ENCODE measurements at regions not wholly inside any gene's neighbourhood (a gene's known extent, or its start where the extent isn't known, plus 50 kb on each side); places are given as distances from the start of the nearest gene placed in this dataset.
A peak's percentile ranks its signal among the peaks of the same experiment; 100 is the strongest.

DNA sequence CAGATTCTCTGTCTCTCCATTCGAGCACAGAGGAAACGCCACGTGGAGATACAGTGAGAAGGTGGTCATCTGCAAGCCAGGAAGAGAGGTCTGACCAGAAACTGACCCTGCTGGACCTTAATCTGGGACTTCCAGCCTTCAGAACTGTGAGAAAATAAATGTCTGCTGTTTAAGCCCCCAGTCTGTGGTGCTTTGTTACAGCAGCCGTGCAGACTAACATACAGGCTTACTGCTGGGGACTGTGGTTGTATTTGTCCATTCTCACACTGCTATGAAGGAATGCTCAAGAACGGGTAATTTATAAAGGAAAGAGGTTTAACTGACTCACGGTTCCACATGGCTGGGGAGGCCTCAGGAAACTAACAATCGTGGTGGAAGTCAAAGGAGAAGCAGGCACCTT lies 432.7 kb downstream of the IRS1 start:
- no peak for DNase-seq

DNA sequence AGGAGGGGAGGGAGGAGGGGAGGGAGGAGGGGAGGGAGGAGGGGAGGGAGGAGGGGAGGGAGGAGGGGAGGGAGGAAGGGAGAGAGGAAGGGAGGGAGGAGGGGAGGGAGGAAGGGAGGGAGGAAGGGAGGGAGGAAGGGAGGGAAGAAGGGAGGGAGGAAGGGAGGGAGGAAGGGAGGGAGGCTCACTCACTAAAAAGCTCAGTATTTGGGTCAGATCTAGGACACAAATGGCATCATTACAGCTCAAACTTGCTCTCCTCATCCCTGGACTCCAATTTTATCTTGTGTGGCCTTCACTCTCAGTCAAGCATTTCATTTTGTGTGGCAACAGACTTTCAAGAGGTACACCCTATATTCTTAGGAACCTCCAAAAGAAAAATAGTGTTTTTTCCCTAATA lies 435.4 kb downstream of the IRS1 start:
- DNase-seq, result no peak

DNA sequence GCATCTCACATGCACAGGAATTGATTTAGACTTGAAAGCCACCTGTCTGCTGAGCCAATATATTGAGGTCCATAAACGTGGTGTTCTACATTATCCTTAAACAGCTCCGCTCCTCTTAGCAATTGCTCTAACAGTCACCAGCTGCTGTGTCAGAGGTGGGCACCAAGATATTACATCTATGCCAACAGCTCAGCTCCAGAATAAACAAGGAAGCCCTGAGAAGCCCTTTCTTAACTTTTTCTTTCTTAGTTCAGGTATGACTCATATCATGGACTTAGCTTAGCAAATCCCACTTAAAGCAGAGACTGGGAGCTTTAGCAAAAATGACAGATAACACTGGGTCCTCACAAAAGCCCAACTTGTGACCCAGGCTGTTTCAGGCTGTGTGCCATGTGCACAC lies 436.6 kb downstream of the IRS1 start:
- no peak for DNase-seq

DNA sequence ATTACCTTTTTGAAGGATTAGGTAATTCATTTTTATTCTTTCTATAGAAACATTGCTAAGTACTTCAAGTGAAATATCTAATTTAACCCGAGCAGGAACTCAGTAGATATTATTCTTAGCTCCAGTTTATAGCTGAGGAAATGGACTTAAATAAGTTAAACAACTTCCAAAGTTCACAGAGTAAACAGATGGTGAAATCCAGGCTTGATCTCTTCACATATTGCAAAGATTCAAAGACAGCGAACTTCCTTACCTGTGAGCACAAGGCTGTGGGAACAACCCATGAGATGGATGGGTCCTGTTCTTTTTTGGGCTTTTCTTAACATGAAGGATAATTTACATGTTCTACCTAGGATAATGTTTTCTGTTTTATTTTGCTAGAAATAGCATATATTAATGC lies 439.0 kb downstream of the IRS1 start:
- DNase-seq, result no peak

DNA sequence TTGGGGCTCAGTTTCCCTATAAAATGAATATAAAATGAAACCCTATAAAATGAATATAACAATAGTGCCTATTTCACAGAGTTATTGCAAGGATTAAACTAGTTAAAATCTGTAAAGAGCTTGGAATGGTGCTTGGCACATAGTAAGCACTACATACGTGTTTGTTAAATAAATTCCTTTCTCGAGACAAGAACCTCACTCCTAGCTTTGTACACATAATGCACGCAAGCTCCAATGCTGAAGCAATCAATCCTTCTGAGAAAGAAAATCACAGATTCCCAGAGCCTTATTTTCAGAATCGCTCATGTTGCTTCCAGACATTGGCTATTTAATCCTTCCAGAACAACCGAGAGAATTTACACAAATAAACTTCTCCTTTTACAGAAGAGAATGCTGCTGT lies 440.9 kb downstream of the IRS1 start:
- no peak for DNase-seq

DNA sequence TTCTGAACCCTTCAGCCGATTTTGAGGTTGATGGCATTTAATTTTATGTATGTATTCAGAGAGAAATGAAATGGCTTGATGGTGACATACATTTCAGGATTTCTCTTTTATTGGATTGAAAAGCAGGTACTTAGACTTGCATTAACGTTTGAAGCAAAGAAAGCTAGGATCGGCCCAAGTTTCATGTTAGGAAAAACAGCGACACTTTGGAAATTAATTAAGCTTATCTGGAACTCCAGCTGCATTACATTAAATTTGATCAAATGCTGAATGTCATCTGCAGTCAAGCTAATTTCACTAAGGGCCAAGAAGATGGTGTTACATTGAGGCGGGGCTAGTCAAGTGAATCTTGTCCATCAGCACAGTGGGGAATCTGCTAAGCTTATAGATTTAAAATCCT lies 441.8 kb downstream of the IRS1 start:
- DNase-seq, result no peak

DNA sequence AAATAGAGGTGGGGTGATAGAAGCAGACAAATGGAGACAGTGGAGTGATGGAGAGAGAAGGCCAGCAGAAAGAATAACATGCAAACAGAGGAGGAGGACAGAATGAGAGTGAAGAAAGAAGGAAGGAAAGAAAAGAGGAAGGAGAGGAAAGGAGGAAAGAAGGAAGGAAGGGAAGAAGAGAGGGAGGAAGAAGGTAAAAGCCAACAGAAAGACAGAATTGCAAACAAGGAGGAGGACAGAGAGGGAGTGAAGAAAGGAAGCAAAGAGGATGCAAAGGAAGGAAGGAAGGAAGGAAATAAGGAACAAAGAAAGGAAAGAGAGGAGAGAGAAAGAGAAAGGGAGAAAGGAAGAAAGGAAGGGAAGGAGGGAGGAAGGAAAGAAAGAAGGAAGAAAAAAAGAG lies 444.0 kb downstream of the IRS1 start:
- no peak for DNase-seq

DNA sequence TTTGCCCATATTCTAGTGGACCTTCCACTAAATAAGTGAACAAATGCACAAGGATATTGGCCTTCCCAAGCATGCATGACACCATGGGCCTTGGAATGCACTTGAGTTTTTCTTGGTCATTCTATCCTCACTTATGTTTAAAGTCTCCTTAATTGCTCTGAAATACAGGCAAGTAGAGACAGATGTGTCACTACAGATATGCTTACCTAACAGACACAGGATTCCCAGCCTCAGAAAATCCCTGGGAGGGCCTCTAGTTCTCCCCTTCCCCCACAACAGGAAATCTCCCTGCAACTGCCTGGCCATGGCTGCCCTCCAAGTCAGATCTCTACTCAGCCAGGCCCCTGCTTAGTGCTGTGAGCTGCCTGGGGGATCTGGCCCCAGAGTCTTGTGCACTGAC lies 445.2 kb downstream of the IRS1 start:
- DNase-seq, result no peak

DNA sequence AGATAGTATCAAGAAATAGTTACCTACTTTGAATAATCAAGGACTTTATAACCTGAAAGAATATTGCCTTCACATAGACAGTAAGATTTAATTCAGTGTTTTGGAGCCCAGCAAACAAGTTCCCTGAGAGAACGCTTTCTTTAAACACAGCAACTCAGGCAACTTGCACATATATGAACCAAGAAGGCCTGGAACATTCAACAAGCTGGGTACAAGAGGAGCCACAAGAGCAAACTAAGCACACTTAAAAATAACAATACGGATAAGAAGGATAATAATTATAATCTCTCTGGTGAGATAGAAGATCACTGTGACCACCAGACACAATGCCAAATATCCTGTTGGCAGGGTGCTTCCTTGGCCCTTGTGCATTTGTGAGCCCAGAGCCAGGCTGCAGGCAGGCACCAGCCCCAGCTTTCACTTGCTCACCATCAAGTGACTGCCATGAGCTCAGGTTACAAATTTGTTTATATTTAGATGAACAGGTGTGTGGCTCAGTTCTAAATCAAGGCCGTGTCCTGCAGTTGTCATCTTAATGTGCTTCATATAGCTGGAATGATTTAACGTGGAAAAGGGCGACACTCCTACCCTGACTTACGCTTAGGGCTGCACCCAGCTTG lies 446.6 kb downstream of the IRS1 start:
- DNase-seq, result peak; percentile 22

DNA sequence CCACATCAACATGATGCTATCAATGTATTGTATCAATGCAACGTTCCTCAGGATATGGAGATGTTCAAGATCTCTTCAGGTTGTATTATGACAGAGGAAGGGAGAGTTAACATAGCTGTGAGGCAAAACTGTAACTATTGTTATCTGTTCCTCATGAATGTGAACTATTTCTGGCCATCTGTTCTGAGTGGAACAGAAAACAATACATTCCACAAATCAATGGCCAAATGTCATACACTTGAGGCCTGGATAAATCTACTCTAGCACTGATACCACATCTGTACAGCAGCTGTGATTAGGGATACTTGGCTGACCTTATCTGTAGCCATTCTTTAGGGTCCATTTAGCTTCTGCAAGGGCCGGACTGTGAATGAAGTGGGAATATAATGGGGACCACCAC lies 447.9 kb downstream of the IRS1 start:
- DNase-seq, result no peak

DNA sequence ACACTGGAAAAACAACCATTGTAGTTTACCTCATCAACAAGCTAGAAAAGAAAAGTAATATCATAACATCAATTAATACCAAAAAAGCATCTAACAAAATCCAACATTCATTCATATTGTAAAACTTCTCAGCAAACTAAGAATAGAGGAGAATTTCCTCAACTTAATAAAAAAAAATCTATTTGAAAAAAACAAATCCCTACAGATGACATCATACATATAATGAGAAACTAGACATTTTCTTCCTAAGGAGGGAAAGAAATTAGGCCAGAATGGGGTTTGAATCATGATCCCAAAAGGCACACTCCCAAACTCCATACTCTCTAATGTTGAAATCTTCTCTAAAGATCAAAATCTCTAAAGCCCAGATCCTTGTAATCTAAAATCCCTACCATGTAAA lies 460.0 kb downstream of the IRS1 start:
- no peak for DNase-seq

DNA sequence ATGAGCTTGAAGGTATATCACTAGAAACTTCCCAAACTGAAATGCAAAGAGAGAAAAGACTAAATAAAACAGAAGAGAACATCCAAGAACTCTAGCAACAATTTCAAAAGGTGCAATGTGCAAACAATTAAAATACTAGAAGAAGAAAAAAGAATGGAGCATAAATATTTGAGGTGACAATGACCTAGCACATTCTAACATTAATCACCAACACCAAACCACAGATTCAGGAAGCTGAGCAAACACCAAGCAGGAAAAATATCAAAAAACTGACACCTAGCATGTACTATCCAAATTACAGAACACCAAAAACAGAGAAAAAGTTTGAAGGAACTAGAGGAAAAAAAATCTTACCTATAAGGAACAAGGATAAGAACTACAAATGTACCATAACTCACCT lies 460.8 kb downstream of the IRS1 start:
- DNase-seq, result no peak

DNA sequence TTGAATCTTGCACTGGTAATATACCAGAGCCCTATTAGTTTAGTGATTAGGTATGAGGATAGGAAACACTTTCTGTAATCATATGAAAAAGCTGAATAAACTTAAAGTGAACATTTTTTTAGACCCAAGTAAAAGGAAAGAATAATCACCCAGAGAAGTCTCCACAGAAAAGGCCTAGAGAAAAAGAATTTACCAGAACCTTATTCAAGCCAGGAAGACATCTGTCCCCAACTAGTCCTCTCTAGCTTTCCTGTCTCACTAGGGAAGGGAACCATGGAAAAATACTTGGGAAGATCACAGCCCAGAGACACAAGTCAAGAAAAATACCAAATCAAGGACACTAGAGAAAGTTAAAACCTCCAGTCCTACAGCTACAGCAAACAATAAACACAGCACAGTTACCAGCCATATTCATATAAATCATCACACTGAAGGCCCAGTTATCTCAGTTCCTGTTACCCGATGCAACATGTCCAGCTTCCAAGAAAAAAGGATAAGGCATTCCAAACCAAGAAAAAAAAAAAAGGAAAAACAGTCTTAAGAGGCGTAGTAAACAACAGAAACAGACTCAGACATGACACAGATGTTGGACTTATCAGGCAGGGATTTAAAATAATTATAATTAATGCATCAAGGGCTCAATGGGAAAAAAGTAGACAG lies 461.5 kb downstream of the IRS1 start:
- DNase-seq, result no peak

DNA sequence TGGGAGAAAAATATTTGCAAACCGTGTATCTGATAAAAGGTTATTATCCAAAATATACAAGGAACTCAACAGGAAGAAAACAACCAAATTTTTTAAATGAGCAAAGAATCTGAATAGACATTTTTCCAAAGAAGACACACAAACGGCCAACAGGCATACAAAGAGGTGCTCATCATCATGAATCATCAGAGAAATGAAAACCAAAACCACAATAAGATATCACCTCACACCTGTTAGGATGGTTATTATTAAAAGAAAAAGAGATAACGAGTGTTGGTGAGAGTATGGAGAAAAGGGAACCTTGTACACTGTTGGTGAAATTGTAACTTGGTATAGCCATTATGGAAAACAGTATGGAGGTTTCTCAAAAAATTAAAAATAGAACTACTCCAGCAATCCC lies 463.3 kb downstream of the IRS1 start:
- DNase-seq, result no peak

DNA sequence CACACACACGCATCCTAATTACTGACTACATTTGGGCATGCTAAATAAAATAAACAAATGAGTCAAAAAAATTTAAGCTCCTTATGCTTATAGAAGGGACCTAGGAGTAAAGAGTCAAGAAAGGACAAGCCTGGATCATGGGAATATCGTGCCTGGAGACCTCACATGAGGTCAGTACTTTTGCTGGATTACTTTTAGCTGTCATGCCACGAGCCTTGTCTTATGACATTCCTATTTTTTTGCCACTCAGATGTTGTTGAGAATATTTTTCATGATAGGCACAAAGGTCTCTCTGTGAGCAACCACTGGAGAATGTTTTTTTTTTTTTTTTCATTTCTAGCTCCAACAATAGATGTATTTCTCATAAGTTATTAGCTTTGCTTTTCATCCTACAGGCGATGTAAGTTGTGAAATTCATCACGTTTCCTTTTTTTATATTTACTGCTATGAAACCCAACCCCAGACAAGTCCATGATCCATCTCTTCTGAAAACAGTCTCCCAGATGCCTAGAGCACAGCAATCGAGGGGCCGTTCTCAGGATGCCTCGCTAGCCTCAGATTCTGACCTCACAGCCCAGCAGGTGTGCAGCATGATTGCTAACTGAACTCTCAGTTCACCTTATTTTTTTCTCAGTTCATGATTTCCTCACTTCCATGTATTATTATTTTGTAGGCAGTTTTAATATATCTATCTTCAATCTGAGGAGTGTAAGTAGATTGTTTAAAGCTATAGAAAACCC lies 464.5 kb downstream of the IRS1 start:
- no peak for DNase-seq

DNA sequence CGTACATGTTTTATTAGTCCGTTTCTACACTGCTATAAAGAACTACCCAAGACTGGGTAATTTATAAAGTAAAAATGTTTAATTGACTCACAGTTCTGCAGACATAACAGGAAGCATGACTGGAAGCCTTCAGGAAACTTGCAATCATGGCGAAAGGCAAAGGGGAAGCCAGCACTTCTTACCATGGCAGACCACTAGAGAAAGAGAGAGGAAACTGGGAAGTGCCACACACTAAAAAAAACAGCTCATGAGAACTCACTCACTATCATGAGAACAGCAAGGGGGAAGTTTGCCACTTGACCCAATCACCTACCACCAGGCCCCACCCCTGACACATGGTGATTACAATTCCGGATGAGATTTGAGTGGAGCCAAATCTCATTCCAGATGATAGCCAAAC lies 466.2 kb downstream of the IRS1 start:
- DNase-seq, result no peak

DNA sequence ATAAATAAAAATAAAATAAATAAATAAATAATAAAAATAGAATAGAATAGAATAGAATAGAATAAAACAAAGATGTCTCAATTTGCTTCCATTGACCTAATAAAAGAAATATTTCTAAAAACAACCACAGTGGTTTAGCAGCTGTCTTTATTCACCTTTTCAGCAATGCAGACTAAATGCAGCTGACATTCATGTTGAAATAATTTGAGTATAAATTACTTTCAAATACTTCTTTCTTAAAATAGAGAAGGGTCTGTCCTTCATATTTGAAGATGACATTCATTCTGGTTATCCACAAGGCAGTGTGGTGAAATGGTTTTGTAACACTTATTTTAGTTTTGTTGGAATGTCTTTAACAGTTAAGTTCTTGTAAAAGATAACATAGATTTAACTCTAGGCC lies 469.4 kb downstream of the IRS1 start:
- no peak for DNase-seq

DNA sequence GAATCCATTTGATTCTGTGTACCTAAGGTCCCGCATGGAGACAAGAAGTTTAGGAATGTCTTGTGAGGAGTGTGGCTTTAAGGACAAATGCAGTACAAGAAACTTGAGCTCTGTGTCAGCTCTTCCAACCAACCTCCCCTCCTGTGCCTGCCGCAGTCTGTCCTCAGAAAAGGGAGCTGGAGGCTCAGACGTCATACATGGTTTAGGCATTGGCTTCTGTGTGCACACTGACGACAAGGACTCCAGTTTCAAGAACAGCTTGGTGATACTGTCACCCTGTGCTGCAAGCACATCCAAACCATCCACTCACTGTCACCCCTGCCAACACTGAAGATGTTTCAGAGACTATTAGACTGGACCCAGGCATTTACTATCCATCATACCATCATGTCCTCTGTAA lies 470.4 kb downstream of the IRS1 start:
- no peak for DNase-seq

DNA sequence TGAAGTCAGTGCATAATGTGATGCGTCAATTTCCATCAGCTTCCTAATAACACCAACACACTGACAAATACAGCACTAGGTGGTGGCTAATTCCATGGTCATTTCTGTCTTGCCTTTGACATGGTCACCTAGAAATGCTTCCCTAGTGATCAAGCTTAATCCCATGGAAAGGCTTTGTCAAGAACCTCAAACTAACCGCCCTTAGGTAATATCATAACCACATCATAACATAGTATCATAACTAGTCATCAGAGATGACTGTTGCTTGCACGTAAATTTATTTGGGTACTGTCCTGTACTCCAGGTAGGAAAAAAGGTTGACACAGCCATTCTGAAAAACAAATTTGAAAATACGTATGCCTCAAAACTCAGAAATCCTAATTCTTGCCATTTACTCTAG lies 471.8 kb downstream of the IRS1 start:
- no peak for DNase-seq

DNA sequence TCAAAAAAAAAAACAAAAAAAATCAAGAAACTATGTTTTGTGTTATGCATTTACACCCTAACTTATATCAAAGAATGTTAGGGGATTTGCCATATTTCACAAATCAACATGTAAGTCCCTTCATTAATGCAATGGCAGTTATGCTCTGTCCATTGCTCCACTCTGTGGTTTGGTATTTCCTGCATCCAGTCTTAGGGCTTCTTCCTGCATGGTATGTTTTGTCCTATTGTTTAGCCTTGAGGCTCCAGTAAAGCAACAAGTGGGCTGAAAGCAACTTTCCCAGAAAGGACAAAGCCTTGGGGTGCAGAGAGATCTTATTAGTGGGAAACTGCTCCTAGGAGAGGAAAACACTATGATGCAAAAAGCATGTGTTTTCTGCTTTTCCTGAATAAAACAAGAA lies 474.1 kb downstream of the IRS1 start:
- no peak for DNase-seq

DNA sequence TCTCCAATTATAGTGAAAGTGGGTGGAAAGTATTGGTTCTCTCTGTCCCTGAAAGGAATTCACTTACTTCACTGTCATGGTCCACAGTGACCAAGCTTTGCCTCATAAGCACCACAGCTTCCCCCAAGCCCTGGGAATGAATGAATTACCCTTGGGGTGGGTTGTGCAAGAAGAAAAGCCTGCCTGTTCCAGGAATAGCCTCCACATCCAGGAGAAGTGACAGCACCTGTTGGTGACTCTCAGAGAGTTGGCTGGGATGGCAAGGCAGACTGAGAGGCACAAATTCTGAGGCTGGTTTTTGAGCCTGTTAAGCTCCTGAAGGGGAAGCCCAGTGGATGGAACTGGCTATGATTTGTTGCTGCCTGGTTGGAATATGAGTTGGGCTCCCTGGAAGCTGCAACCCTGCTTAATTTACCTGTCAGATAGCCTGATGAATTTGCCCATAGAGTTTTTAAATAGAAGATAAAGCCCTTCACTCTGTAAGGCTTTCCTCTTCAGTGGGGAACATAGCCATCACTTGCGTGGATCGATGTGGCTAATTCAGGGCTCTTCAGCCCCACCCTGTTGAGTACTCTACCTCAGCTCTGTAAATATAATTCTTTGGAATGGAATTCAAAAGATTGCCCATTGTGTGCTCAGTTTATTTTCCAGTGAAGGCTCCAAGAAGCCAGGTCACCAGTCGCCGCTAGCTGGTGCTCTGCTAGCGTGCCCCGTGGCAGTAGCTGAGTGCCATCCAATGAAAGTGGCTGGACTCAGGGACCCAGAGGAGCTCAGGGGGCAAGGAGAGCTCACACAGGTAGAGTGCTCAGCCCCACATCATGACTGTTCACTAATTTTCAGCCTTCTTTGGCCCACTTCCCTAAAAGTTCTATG lies 479.3 kb downstream of the IRS1 start:
- no peak for DNase-seq

DNA sequence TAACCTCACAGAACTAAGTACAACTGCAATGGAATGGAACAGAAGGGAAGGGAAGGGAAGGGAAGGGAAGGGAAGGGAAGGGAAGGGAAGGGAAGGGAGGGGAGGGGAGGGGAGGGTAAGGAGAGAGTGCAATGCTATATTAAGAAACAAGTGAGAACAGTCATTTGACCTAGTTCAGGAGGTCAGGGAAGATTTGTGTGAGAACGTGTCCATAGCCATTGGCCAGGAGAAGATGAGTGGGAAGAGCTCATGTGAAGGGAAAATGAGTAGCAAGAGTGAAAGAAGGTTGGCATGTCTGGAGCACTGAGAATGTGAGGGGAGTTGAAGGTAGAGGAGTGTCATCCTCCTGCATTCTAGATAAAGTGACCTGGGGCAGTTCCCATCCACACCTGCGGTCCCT lies 481.6 kb downstream of the IRS1 start:
- no peak for DNase-seq

DNA sequence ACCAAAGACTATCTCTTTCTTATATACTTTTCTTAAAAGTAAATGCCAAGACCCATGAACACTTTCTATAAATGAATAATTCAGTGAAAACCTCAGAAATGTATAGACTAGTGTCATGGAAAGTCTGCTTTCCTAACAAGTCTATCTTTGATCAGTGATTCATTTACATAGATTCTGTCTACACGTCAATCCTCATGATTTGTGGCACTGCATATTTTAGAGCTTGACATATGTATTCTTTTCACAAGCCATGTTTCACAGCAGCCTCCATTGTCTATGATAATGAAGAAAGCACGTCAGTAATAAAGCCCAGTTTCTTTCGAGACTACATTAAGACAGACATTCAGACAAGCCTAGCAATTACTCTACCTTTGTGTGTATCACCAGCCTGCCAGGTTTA lies 486.6 kb downstream of the IRS1 start:
- no peak for DNase-seq

DNA sequence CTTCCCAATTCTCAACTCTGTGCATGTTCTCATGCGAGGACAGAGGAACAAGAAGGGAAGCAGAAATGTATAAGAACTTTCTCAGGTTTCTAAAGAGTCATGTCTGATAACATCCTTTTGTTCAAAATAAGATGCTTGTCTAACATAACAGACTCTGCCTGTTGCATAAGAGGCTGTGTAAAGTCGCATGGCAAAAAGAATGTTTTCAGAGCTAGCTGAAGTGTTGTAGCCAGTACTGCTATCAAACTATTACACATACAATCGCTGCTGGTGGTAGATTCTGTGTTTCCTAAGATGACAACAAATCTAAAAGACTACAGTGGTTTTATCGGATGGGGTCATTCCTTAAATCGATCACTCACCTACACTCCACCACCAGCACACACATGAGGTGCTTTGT lies 487.5 kb downstream of the IRS1 start:
- no peak for DNase-seq
